Skin of body (tissue), 1 donor: ENCODE measurements at regions not wholly inside any gene's neighbourhood (a gene's known extent, or its start where the extent isn't known, plus 50 kb on each side); places are given as distances from the start of the nearest gene placed in this dataset.

Experiments
- DNase-seq: peaks from one replicate; lab custom pipeline; 2025; lab: John Stamatoyannopoulos, UW

- DNase-seq, result no peak
Measured at GRCh38 chr2:136185981-136186776, 68.2 kb upstream of the CXCR4 start.

- no peak for DNase-seq
Measured at GRCh38 chr2:136183097-136183496, 65.1 kb upstream of the CXCR4 start.

DNA sequence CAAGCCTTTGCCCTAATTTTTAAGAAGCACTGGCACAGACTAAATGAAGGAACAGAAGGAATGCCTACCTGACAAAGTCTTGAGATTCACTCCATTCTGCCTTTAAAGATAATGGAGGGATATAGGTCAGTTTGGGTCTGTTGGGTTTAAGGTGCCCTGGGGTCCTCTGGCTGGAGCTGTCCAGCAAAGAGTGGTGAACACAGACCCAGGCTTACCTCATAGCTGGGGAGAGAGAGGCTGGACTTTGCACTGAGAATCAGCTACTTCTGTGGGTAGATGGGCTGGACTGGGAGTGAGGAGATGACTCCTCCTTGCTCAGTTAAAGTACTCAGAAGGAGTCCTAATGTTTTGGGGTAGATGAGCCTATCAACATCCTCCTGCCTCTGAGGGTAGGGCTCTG is 64.4 kb upstream of the CXCR4 start:
- DNase-seq, result no peak

DNA sequence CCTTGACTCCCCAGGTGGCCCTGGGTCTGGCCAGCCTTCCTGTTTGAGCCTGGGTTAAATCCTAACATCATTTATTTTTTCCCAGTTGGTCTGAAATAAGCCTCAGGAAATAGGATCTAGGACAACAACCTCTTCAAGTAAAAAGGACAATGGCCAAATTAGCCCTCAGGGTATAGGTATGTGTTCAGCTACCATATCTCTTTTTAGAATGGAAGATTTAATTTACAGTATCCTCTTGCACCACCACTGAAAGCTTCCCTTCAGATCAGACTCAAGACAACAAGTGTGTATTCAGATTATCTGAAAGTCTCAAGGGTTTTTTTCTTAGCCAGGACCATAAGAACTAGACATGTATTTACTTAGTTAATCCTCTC is 61.6 kb upstream of the CXCR4 start:
- no peak for DNase-seq

- DNase-seq, result no peak
Measured at GRCh38 chr2:136178941-136179601, 61.1 kb upstream of the CXCR4 start.

DNA sequence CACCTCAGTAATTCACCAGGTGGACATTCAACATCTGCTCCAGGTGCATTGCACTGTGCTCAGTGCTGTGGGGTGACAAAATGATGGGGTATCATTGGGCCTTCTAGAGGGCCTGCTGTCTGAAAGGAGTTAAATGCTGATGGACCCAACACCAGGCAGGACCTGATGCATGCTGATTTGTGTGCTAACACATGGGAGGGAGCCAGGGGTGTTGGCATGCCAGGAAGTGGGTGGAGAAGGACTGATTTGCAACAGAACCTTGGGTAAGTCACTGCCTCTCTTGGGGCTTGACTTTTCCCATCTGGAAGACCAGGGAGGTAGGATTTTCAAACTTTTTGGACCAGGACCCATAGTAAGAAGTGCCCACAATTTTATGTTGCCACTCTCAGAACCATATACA is 57.9 kb upstream of the CXCR4 start:
- DNase-seq, result no peak

- no peak for DNase-seq
Measured at GRCh38 chr2:136175466-136175865, 57.5 kb upstream of the CXCR4 start.

- DNase-seq, result no peak
Measured at GRCh38 chr2:136173126-136173525, 55.2 kb upstream of the CXCR4 start.

- DNase-seq, result no peak
Measured at GRCh38 chr2:136171223-136171622, 53.3 kb upstream of the CXCR4 start.

GRCh38 chr2:136168720-136169119 is 50.8 kb upstream of the CXCR4 start:
- DNase-seq, result no peak

GRCh38 chr2:136167721-136168475 is 49.9 kb upstream of the CXCR4 start:
- no peak for DNase-seq
